Thymus (tissue), 11 donors: ENCODE measurements at regions not wholly inside any gene's neighbourhood (a gene's known extent, or its start where the extent isn't known, plus 50 kb on each side); places are given as distances from the start of the nearest gene placed in this dataset.
"Not testable (repeated sequence)": the region's sequence is repeated elsewhere in the genome, so short reads cannot be mapped to it uniquely, and the experiment has no call there.

Source experiments
- DNase-seq, 9 donors: peaks; one replicate each; pipeline ENCODE4 v3.0.0-alpha.2; 2013; ENCODE audit warnings: low spot score in 9 of 9, low read depth in 6 of 9, missing footprints in 1 of 9
- H3K27ac ChIP-seq, 2 donors: one replicate each; pipeline ENCODE4 v1.5.1; 2013; ENCODE audit warnings: control low read depth in 1 of 2, low read depth in 1 of 2, low read length in 1 of 2, mild to moderate bottlenecking in 1 of 2, moderate library complexity in 1 of 2
- H3K27me3 ChIP-seq, 2 donors: one replicate each; pipeline ENCODE4 v1.5.1; 2013; ENCODE audit warnings: low read length in 1 of 2; ENCODE audit not compliant: control insufficient read depth in 2 of 2, insufficient read depth in 1 of 2
- H3K36me3 ChIP-seq, 2 donors: one replicate each; pipeline ENCODE4 v1.5.1; 2013; ENCODE audit warnings: low read length in 1 of 2, mild to moderate bottlenecking in 1 of 2, moderate library complexity in 1 of 2; ENCODE audit not compliant: control insufficient read depth in 2 of 2, insufficient read depth in 2 of 2
- H3K4me1 ChIP-seq, 2 donors: one replicate each; pipeline ENCODE4 v1.5.1; 2013; ENCODE audit warnings: low read length in 2 of 2; ENCODE audit not compliant: control insufficient read depth in 2 of 2, insufficient read depth in 2 of 2
- H3K4me3 ChIP-seq, 2 donors: one replicate each; pipeline ENCODE4 v1.5.1; 2013; ENCODE audit warnings: low read length in 2 of 2, control low read depth in 1 of 2, mild to moderate bottlenecking in 1 of 2
- H3K9me3 ChIP-seq, 2 donors: one replicate each; pipeline ENCODE4 v1.5.1; 2013; ENCODE audit warnings: low read length in 1 of 2, mild to moderate bottlenecking in 1 of 2; ENCODE audit not compliant: control insufficient read depth in 2 of 2, insufficient read depth in 1 of 2
- WGBS: extraction: QIAGEN DNeasy Blood & Tissue Kit; methylation state at CpG from one replicate; pipeline ENCODE4 v1.1.7; 2013; 5-methylcytosine and 5-hydroxymethylcytosine counted together
- donor health status: healthy.

DNA sequence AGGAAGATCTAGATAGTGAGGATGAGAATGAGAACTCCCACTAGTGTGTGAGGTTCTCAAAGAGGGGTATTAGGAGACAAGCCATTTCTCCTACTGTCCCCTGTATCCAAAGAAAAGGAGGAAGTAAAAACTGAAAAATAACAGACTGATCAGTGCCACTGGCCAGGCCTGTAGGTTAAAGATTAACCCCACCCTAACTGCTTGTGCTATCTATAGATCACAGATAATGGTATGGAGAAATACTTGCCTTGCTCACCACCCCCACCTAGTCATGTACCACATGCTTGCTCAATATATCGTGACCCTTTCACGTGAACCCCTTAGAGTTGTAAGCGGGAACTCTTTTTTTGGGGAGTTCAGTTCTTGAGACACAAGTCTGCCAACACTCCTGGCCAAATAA lies 519.7 kb upstream of the FRG2C start:
- H3K4me3 ChIP-seq = no peak overlapping the region
- DNase-seq = no peak
- H3K27me3 ChIP-seq = no peaks in the 10 kb centered on the region
- no peaks in the 10 kb centered on the region for H3K36me3 ChIP-seq
- H3K27ac ChIP-seq = no peak overlapping the region
- H3K9me3 ChIP-seq = peaks cover 0 to 4% of the 10 kb centered on the region in 2 donors
- 94% methylated on average over 3 of the region's 3 CpGs for WGBS
- H3K4me1 ChIP-seq = no peaks in the 10 kb centered on the region

DNA sequence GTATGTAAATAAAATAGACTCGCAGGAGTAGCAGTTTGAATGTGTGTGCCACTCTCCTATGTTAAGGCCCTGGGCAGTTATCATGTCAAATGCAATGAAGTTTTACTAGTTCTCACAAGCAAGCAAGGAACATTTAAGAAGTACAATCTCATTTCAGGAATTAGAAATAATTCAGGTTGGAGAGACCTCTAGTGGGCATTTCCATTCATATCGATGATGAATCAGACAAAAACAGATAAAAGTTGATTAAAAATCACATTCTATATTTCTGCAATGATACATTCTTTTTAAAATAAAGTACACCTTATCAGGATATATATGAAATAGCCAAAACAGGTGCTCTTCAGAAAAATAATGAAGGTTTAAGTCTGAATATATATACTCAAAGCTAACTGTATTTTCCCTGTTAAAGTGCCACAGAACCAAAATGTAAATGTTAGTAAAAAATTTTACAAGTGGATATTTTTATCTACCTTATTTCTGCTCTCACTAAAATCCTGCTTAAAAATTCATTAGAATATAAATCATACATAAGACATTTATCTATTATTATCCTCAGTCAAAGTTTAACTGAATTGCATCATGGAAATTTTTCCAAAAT lies 492.4 kb upstream of the FRG2C start:
- Histone ChIP-seq H3K4me3 (no peak overlapping the region), H3K36me3 (no peaks in the 10 kb centered on the region), H3K27me3 (no peaks in the 10 kb centered on the region), H3K4me1 (no peaks in the 10 kb centered on the region), H3K27ac (no peak overlapping the region), H3K9me3 (no peaks in the 10 kb centered on the region)
- WGBS = 35% methylated on average over 2 of the region's 2 CpGs
- DNase-seq = no peak

DNA sequence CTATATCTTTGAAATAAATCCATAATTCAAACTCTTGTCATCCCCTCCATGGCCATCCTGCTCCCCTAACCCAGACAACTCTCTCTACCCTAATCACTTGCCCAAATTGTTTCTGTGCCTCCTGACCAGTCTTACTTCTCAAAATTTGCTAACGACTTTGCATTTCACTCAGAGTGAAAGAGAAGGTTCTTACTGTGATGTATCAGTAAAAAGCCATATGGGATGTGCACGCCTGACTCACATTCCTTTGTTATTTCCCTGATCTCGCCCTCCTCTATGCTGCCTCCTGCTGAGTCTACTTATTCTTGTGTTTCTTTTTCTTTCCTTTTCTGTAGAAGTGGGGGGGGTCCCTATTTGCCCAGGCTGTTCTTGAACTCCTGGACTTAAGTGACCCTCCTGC lies 487.2 kb upstream of the FRG2C start:
- Histone ChIP-seq H3K4me3 (no peak overlapping the region), H3K9me3 (no peaks in the 10 kb centered on the region), H3K27me3 (no peaks in the 10 kb centered on the region), H3K27ac (no peak overlapping the region), H3K4me1 (no peaks in the 10 kb centered on the region), H3K36me3 (no peaks in the 10 kb centered on the region)
- DNase-seq = no peak
- WGBS = 73% methylated on average over 3 of the region's 3 CpGs

DNA sequence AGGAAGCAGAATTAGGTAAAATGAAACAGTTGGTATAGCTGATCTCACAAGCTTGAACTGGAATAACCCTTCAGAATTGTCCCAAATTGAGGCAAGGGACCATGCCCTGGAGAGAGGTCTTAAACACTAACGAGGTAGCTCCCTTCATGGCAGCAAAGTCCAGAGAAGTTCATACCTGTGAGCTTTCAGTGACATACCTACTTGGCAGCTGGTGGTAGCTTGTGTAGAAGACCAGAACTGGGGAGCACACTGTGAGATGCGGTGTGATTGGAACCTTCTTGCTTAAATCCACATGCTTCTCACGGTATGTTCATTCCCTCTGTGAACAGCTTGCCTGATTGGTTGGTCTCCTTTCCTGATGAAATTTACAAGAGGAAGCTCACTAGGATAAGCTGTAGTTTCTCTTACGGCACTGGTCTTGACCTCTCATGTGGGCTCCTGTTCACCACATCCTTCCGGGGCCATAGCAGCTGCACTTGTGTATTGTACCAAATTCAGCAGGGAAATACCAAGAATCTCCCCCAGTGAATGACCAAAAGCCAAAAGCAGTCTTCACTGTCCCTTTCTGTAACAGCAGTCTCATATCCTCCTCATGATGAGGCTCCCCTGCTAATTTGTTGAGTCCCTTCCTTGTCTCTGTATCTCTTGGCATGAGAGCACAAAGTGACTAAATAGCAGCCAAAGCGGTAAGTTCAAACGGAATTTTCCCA lies 483.7 kb upstream of the FRG2C start:
- no peak for DNase-seq
- Histone ChIP-seq H3K36me3 (no peaks in the 10 kb centered on the region), H3K4me1 (no peaks in the 10 kb centered on the region), H3K27ac (no peak overlapping the region), H3K4me3 (no peak overlapping the region), H3K27me3 (no peaks in the 10 kb centered on the region), H3K9me3 (no peaks in the 10 kb centered on the region)
- WGBS = 91% methylated on average over 7 of the region's 7 CpGs

DNA sequence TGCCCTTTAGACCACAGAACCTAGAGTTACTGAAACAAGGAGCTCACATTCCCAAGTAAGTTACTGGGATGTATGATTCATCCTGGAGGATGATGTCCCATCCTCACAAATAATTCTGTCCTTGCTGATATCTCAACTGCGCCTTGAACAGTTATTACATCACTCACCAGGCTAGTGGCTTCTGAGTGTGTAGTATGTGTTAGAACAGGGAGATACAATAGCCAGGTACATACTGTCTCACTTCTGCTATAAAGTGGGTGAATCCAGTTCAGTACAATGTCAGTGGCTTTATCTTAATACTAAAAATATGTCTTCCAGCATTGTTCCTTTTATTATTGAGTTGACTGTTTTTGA lies 483.2 kb upstream of the FRG2C start:
- no peak overlapping the region for H3K27ac ChIP-seq

DNA sequence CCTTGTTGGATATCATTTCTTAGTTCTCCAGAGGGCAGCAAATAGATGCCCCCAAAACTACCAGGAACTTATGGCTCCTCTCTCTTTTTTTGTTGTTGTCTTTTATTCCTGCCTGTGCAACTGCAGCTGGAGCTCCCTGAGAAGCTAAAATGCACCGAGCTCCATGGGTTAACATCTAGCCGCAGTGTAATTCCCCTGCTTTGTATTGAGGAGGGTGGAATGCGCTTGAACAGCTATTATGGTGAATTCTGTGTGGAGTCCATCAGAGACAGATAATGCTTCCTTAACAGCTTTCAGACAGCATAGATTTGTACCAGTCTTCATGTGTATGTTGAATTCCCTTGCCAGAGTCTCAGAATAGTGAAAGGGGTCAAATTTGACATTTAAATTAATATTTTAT lies 475.2 kb upstream of the FRG2C start:
- H3K27me3 ChIP-seq = no peaks in the 10 kb centered on the region
- H3K9me3 ChIP-seq = no peaks in the 10 kb centered on the region
- no peaks in the 10 kb centered on the region for H3K36me3 ChIP-seq
- no peak overlapping the region for H3K4me3 ChIP-seq
- no peaks in the 10 kb centered on the region for H3K4me1 ChIP-seq
- WGBS = 95% methylated on average over 3 of the region's 3 CpGs
- DNase-seq = no peak
- H3K27ac ChIP-seq = no peak overlapping the region

More for the DNA sequence above, 483.2 kb upstream of the FRG2C start:
- Histone ChIP-seq H3K36me3 (no peaks in the 10 kb centered on the region), H3K4me3 (no peak overlapping the region), H3K27me3 (no peaks in the 10 kb centered on the region), H3K9me3 (no peaks in the 10 kb centered on the region), H3K4me1 (no peaks in the 10 kb centered on the region)
- DNase-seq = no peak
- 97% methylated on average over 1 of the region's 1 CpG for WGBS

DNA sequence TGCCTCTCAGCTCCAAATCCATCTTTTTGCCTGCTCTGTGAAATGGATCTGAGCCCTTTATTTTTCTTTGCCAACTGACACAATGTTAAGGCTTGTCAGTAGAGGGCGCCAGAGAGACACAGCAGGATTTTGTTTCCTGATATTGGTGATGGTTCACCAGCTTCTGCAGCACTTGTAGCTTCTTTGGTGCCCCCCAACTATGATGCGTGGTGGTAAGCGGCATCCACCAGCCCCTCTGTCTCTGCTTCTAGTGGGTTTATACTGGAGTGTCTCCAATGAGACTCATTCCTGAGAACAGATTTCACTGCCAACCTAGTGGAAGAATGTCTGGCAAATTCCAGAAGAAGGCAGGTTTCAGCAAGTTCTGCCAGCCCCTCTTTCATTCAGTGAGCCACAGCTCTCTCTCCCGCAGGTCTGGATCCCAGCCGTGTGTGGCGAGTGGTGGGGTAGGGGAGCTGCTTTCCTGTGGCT lies 471.9 kb upstream of the FRG2C start:
- no peaks in the 10 kb centered on the region for H3K4me1 ChIP-seq
- H3K4me3 ChIP-seq = no peak overlapping the region
- no peaks in the 10 kb centered on the region for H3K27me3 ChIP-seq
- no peak overlapping the region for H3K27ac ChIP-seq
- peak in 8 of 9 donors; percentile 6 to 57 (median 24) for DNase-seq
- 76% methylated on average over 6 of the region's 6 CpGs for WGBS
- H3K36me3 ChIP-seq = no peaks in the 10 kb centered on the region
- no peaks in the 10 kb centered on the region for H3K9me3 ChIP-seq

DNA sequence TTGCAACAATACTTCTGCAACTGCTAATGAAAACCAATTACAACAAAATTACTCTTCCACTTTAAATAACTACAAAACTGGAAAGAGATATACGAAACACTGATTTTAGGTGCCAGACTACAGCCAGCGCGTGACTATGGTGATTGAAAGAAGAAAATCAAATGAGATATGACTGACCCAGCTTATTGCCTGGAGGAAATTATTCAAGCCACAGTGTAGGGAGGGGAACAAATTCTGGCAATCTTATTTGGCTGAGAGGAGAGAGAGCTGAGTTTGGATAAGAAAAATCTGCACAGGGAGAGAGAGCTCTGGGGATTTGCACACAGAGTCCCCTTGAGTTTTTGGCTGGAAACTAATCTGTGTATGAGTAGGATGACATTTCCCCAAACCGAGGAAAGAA lies 470.3 kb upstream of the FRG2C start:
- 94% methylated on average over 4 of the region's 4 CpGs for WGBS
- Histone ChIP-seq H3K36me3 (no peaks in the 10 kb centered on the region), H3K4me1 (no peaks in the 10 kb centered on the region), H3K27me3 (no peaks in the 10 kb centered on the region), H3K9me3 (no peaks in the 10 kb centered on the region), H3K27ac (no peak overlapping the region), H3K4me3 (no peak overlapping the region)
- DNase-seq = no peak

DNA sequence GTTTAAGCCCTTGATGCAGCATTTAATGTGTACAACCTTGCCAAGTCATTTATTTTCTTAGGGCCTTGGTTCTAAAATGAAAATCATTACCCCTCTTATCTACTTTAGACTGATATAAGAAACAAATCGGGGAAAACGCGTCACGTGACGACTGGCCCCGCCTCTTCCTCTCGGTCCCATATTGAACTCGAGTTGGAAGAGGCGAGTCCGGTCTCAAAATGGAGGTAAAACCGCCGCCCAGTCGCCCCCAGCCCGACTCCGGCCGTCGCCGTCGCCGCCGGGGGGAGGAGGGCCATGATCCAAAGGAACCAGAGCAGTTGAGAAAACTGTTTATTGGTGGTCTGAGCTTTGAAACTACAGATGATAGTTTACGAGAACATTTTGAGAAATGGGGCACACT lies 449.8 kb upstream of the FRG2C start:
- not testable (repeated sequence) for DNase-seq, H3K27ac ChIP-seq, H3K4me1 ChIP-seq, H3K4me3 ChIP-seq, H3K9me3 ChIP-seq, H3K27me3 ChIP-seq, H3K36me3 ChIP-seq
- WGBS = 98% methylated on average over 22 of the region's 22 CpGs
